ENCODE measurements at regions not wholly inside any gene's neighbourhood (a gene's known extent, or its start where the extent isn't known, plus 50 kb on each side); places are given as distances from the start of the nearest gene placed in this dataset.

DNA sequence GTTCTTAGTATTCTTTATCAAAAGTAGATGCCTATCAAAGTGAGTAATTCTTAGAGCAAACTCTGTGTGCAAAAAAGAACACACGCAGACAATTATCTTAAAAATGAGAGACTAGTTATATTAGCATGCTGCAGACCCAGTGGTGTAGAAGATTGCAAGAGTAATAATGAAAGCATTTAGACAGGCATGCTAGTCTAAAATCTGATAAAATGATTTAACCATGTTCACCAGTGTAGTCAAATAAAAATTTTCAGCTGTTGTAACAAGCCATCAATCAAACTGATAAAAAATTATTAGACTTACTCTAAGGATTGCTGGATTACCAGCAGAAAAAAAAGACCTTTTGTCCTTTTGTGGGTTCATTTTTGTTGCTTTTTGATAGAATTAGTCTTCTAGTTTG lies 241.9 kb upstream of the TLE4 start:
- DNase-seq (ENCODE audit: low read depth): no peak
- no peak overlapping the region for H3K4me3 ChIP-seq (ENCODE audit: low read depth, low read length)
- TF ChIP-seq, protein P1, sequence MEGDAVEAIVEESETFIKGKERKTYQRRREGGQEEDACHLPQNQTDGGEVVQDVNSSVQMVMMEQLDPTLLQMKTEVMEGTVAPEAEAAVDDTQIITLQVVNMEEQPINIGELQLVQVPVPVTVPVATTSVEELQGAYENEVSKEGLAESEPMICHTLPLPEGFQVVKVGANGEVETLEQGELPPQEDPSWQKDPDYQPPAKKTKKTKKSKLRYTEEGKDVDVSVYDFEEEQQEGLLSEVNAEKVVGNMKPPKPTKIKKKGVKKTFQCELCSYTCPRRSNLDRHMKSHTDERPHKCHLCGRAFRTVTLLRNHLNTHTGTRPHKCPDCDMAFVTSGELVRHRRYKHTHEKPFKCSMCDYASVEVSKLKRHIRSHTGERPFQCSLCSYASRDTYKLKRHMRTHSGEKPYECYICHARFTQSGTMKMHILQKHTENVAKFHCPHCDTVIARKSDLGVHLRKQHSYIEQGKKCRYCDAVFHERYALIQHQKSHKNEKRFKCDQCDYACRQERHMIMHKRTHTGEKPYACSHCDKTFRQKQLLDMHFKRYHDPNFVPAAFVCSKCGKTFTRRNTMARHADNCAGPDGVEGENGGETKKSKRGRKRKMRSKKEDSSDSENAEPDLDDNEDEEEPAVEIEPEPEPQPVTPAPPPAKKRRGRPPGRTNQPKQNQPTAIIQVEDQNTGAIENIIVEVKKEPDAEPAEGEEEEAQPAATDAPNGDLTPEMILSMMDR (IDR thresholded peaks at IDR 0.05; ENCODE audit: insufficient read depth, low read depth, low read length): no peak

DNA sequence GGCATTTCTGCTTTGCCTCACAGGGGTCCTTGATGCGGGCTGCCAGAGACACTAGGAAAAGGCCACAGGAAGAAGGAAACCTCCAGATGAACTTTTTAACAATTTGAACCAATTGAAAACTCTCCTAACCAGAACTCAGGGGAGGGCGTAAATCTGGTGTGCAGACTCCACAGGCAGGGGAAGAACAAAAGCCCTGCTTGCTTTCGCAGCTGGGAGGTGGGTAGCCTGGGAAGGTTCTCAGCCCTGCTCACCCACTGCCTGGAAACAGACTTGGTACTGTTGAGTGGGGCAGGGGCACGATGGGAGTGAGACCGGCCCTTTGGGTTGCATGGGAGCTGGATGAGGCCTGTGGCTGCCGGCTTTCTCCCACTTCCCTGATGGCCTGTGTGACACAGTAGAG lies 237.8 kb upstream of the TLE4 start:
- TF ChIP-seq, protein P1 (IDR thresholded peaks at IDR 0.05; ENCODE audit: insufficient read depth, low read depth, low read length): no peak
- H3K4me3 ChIP-seq (ENCODE audit: low read depth, low read length): no peak overlapping the region
- no peak for DNase-seq (ENCODE audit: low read depth)

DNA sequence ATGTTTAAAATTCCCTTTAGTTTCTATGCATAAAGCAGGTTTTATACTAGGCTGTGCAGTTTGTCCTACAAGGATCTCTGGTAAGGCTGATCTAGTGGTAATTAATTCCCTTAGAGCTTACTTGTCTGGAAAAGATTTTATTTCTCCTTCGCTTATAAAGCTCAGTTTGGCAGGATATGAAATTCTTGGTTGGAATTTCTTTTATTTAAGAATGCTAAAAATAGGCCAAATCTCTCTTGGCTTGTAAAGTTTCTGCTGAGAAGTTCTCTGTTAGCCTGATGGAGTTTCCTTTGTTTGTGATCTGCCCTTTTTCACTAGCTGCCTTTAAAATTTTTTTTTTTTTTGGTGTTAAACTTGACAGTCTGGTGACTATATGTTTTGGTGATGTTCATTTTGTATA lies 237.1 kb upstream of the TLE4 start:
- TF ChIP-seq, protein P1 (IDR thresholded peaks at IDR 0.05; ENCODE audit: insufficient read depth, low read depth, low read length): no peak
- DNase-seq (ENCODE audit: low read depth): no peak
- H3K4me3 ChIP-seq (ENCODE audit: low read depth, low read length): no peak overlapping the region

DNA sequence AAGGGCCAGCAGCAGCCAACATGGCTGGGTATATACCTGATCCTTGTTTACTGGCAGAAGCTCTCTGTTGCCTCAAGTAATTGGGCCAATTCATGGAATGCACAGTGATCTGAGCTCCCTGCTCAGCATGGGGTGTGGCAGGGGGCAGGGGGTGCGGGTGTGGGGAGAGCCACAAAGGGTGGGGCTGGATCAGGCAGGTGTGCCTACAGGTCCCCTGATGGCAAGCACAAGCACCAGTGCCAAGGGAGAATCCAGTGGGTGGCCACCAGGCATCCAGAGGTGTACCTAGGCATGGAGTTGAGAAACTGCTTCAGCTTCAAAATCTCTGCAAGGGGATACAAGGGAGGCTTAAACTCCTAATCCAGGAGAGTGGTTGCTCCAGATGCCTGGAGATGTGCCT lies 235.8 kb upstream of the TLE4 start:
- DNase-seq (ENCODE audit: low read depth): no peak
- TF ChIP-seq, protein P1 (IDR thresholded peaks at IDR 0.05; ENCODE audit: insufficient read depth, low read depth, low read length): no peak
- H3K4me3 ChIP-seq (ENCODE audit: low read depth, low read length): no peak overlapping the region

DNA sequence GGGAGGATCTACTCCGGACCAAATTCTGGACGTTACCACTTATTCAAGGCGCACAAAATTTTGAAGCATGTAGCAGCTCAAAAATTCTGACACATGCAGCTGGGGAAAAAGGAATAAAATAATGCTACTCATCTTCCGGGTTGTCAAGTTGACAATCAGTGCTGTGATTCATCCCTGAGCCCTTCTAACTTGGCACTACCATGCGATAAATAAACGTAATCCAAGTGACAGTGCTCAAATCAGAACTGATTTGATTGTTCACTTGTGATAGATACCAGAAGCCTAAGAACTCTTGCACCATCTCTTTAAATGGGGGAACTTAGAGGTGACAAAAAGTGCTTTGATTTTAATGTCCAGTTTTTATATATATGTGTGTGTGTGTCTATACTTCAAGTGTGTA lies 230.2 kb upstream of the TLE4 start:
- TF ChIP-seq, protein P1 (IDR thresholded peaks at IDR 0.05; ENCODE audit: insufficient read depth, low read depth, low read length): no peak

DNA sequence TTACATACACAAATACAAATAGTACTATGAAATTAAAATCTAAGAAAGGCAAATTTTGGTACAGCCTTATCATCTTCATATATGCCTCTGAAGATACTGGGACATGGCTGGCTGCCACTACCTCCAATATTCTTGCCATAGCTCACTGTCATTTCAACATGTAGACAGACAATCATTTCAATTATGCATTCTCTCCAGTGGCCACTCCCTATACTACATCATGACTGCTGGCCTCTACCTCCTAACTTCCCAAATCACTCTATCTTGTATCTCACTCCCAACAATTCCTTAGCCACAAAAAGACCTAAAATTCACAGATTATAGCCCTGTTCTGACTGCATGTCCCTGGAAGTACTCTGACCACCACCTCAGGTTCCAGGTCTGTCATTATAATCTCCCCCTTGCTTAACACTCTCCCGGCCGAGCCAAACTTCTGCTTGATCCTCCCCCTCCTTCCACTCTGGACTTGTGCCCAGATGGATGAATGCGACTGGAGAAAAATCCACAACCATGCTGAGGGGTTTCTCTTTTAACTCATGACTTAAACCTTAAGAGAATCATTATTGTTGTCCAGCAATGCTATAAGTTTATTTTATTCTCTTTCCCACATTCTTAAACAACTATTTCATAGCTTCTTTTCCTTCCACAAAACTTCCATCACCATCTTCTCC lies 225.3 kb upstream of the TLE4 start:
- H3K4me3 ChIP-seq (ENCODE audit: low read depth, low read length): no peak overlapping the region
- DNase-seq (ENCODE audit: low read depth): no peak
- TF ChIP-seq, protein P1 (IDR thresholded peaks at IDR 0.05; ENCODE audit: insufficient read depth, low read depth, low read length): no peak

More for the DNA sequence above, 230.2 kb upstream of the TLE4 start:
- H3K4me3 ChIP-seq (ENCODE audit: low read depth, low read length): no peak overlapping the region
- DNase-seq (ENCODE audit: low read depth): no peak

DNA sequence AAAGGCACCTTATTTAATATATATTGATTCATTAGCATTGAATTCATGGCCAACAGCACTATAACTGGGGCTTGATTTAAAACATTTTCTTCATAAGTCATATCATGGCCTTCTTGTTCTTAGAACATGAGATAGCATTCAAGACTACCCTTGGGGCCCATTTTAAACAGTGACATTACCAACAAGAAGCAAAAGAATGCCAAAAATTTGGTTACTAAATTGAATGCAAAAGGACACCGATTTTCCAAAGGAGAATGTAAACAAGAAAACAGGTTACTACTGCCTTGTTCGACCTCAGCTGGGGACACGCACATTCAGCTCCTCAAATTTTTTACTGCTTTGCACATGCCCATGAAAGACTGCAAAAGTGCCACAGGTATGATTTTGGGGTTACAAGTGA lies 219.4 kb upstream of the TLE4 start:
- no peak for DNase-seq (ENCODE audit: low read depth)
- H3K4me3 ChIP-seq (ENCODE audit: low read depth, low read length): no peak overlapping the region
- TF ChIP-seq, protein P1 (IDR thresholded peaks at IDR 0.05; ENCODE audit: insufficient read depth, low read depth, low read length): no peak

All from fibroblast of villous mesenchyme (primary cell).